Ishikawa (cell line): ENCODE measurements at regions not wholly inside any gene's neighbourhood (a gene's known extent, or its start where the extent isn't known, plus 50 kb on each side); places are given as distances from the start of the nearest gene placed in this dataset.

Source experiments
- CEBPB ChIP-seq: IDR thresholded peaks from 2 replicates; pipeline ENCODE4 v1.6.1; 2012
- EGR1 ChIP-seq: IDR thresholded peaks from 2 replicates; pipeline ENCODE4 v1.6.1; 2012
- RAD21 ChIP-seq: IDR thresholded peaks from 2 replicates; pipeline ENCODE4 v1.6.1; 2012; ENCODE audit warnings: low read depth
- TAF1 ChIP-seq: IDR thresholded peaks from 2 replicates; pipeline ENCODE4 v1.6.1; 2012; ENCODE audit warnings: low read depth, mild to moderate bottlenecking
- TCF12 ChIP-seq: IDR thresholded peaks from 2 replicates; pipeline ENCODE4 v1.6.1; 2012; ENCODE audit warnings: low read depth
- YY1 ChIP-seq: IDR thresholded peaks from 2 replicates; pipeline ENCODE4 v1.6.1; 2012; ENCODE audit warnings: low read depth
- ZBTB7A ChIP-seq: IDR thresholded peaks from 2 replicates; pipeline ENCODE4 v1.6.1; 2012; ENCODE audit warnings: low read depth
- TF ChIP-seq, protein P1 (sequence below): IDR thresholded peaks from 2 replicates; pipeline ENCODE4 v1.6.1; 2012
- TF ChIP-seq, protein P2 (sequence below): IDR thresholded peaks from 2 replicates; pipeline ENCODE4 v1.6.1; 2012; ENCODE audit warnings: low read depth, mild to moderate bottlenecking
- TF ChIP-seq, protein P3 (sequence below): IDR thresholded peaks from 2 replicates; pipeline ENCODE4 v1.6.1; 2012

DNA sequence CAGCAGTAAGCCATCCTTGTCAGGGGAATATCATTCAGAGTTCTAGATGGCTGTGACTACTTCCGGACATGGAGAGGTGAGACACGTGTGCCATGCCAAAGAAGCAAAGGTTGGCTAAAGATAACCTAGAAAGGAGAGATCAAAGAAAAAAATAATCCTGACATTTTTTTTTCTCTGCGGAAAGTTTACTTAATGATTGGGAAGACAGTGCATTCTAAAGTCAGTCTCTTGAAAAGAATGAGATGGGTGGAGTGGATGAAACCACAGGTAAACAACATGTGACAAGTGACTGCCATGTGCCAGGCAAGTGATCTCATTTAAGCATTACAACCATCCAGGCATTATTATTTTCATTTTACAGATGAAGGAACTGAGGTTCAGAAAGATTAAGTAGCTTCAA is 436.6 kb downstream of the SOX2 start:
- TF ChIP-seq CEBPB = no peak
- no peak for TF ChIP-seq YY1
- TF ChIP-seq EGR1 = no peak
- no peak for TF ChIP-seq ZBTB7A
- no peak for TF ChIP-seq TCF12
- no peak for TF ChIP-seq RAD21
- no peak for TF ChIP-seq TAF1
- TF ChIP-seq, protein P1, sequence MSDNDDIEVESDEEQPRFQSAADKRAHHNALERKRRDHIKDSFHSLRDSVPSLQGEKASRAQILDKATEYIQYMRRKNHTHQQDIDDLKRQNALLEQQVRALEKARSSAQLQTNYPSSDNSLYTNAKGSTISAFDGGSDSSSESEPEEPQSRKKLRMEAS = no peak
- TF ChIP-seq, protein P2, sequence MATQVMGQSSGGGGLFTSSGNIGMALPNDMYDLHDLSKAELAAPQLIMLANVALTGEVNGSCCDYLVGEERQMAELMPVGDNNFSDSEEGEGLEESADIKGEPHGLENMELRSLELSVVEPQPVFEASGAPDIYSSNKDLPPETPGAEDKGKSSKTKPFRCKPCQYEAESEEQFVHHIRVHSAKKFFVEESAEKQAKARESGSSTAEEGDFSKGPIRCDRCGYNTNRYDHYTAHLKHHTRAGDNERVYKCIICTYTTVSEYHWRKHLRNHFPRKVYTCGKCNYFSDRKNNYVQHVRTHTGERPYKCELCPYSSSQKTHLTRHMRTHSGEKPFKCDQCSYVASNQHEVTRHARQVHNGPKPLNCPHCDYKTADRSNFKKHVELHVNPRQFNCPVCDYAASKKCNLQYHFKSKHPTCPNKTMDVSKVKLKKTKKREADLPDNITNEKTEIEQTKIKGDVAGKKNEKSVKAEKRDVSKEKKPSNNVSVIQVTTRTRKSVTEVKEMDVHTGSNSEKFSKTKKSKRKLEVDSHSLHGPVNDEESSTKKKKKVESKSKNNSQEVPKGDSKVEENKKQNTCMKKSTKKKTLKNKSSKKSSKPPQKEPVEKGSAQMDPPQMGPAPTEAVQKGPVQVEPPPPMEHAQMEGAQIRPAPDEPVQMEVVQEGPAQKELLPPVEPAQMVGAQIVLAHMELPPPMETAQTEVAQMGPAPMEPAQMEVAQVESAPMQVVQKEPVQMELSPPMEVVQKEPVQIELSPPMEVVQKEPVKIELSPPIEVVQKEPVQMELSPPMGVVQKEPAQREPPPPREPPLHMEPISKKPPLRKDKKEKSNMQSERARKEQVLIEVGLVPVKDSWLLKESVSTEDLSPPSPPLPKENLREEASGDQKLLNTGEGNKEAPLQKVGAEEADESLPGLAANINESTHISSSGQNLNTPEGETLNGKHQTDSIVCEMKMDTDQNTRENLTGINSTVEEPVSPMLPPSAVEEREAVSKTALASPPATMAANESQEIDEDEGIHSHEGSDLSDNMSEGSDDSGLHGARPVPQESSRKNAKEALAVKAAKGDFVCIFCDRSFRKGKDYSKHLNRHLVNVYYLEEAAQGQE = no peak
- TF ChIP-seq, protein P3, sequence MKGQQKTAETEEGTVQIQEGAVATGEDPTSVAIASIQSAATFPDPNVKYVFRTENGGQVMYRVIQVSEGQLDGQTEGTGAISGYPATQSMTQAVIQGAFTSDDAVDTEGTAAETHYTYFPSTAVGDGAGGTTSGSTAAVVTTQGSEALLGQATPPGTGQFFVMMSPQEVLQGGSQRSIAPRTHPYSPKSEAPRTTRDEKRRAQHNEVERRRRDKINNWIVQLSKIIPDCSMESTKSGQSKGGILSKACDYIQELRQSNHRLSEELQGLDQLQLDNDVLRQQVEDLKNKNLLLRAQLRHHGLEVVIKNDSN = no peak
